HAP-1 (cell line): ENCODE measurements at regions not wholly inside any gene's neighbourhood (a gene's known extent, or its start where the extent isn't known, plus 50 kb on each side); places are given as distances from the start of the nearest gene placed in this dataset.

ENCODE experiments used
- DNase-seq, 2 experiments: peaks; one replicate each; pipeline ENCODE4 v3.0.0-alpha.2; 2016 to 2020; ENCODE audit warnings: low spot score in 2 of 2
- H3K27me3 ChIP-seq: fragments of 250-450 bp; sonication (Bioruptor Pico); 2 replicates; pipeline ENCODE4 v1.5.1; 2020; ENCODE audit warnings: low read depth, mild to moderate bottlenecking, moderate library complexity
- H3K36me3 ChIP-seq: fragments of 250-450 bp; sonication (Bioruptor Pico); replicated peaks from 2 replicates; pipeline ENCODE4 v1.5.1; 2020; ENCODE audit warnings: mild to moderate bottlenecking
- H3K4me1 ChIP-seq: fragments of 250-450 bp; sonication (Bioruptor Pico); 2 replicates; pipeline ENCODE4 v1.5.1; 2020; ENCODE audit warnings: mild to moderate bottlenecking
- H3K4me3 ChIP-seq: fragments of 250-450 bp; sonication (Bioruptor Pico); 2 replicates; pipeline ENCODE4 v1.5.1; 2020; ENCODE audit warnings: mild to moderate bottlenecking, moderate library complexity
- H3K9me3 ChIP-seq: fragments of 250-450 bp; sonication (Bioruptor Pico); 2 replicates; pipeline ENCODE4 v1.5.1; 2020; ENCODE audit warnings: mild to moderate bottlenecking, moderate library complexity
- in situ Hi-C: fragments of 300-500 bp; cut with MboI; formaldehyde crosslinking; loops from 3 replicates; pipeline ENCODE4 v1.14.3; 2020; ENCODE audit warnings: low sequenced_read_pairs, inconsistent platforms, mixed read lengths

GRCh38 chr4:120348948-120349347, 282.3 kb upstream of the MAD2L1 start:
- DNase-seq, result no peak
- no peaks in the 10 kb centered on the region for H3K9me3 ChIP-seq
- no peaks in the 10 kb centered on the region for H3K36me3 ChIP-seq
- in situ Hi-C loops, result no loop called here
- H3K4me3 ChIP-seq, result no peak overlapping the region
- H3K27me3 ChIP-seq, result no peaks in the 10 kb centered on the region
- H3K4me1 ChIP-seq, result no peaks in the 10 kb centered on the region

GRCh38 chr4:120348521-120348920, 281.9 kb upstream of the MAD2L1 start:
- no peak for DNase-seq
- no peaks in the 10 kb centered on the region for H3K36me3 ChIP-seq
- in situ Hi-C loops, result no loop called here

DNA sequence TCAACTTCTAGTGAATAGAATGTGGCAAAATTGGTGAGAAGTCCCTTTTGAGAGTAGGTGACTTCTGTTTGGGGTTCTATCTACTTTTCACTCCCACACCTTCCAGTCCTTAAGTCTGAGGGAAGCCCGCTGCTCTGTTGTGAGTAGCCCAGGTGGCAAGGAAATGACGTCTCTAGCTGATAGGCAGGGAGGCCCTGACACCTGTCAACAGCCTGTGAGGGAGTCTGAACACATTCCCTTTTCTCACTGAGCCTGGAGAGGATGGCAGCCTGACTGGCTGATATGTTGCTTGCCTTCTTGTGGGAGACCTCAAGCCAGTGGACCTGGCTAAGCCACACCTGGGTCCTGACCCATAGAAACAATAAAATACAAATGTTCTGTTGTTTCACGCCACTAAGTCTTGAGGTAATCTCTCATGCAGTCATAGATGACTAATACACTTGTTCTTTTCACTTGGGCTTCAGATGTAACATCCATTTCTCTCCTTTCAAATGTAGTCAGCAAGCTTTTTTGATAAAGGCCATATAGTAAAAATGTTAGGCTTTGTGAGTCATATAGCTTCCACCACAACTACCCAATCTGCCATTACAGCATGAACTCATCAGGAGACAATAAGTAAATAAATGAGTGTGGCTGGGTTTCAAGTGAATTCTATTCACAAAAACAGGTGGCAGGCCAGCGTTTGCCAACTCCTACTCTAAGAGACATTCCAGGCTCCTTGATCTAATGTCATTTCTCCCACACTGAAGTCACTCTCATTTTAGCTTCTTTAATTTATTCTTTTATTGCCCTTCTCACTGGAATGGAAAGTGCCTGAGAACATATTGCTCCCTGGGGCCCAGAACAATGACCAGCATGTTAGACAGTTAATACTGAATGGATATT, 265.1 kb upstream of the MAD2L1 start:
- Histone ChIP-seq H3K27me3 (no peaks in the 10 kb centered on the region), H3K4me3 (no peak overlapping the region), H3K4me1 (no peaks in the 10 kb centered on the region), H3K9me3 (no peaks in the 10 kb centered on the region), H3K36me3 (no peaks in the 10 kb centered on the region)
- in situ Hi-C loops, result no loop called here
- DNase-seq, result no peak

More at GRCh38 chr4:120348521-120348920, 281.9 kb upstream of the MAD2L1 start:
- H3K27me3 ChIP-seq, result no peaks in the 10 kb centered on the region
- H3K4me3 ChIP-seq, result no peak overlapping the region
- H3K4me1 ChIP-seq, result no peaks in the 10 kb centered on the region
- no peaks in the 10 kb centered on the region for H3K9me3 ChIP-seq

GRCh38 chr4:120329386-120329785, 262.7 kb upstream of the MAD2L1 start:
- in situ Hi-C loops, result no loop called here
- no peaks in the 10 kb centered on the region for H3K4me1 ChIP-seq

DNA sequence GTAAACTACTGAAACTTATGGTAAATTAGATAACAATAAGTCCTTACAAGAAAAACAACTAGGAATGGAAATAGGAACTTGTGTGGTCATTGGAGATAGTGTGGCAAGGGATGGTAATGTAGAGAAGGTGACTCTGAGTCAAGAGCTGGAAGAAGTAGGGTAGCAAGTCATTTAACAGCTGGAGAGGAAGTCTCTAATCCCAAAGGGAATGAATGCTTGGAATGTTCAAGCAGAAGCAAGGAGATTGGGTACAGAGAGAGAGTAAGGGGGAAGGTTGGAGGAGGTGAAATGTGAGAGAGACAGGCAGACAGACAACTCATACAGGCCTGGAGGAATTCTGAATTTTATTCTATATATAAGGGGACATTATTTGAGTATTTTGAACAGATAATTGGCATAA, 260.6 kb upstream of the MAD2L1 start:
- no peaks in the 10 kb centered on the region; the same call in 1 of the 2 replicates for H3K27me3 ChIP-seq
- H3K4me3 ChIP-seq, result no peak overlapping the region
- DNase-seq, result no peak
- in situ Hi-C loops, result no loop called here
- H3K4me1 ChIP-seq, result no peaks in the 10 kb centered on the region
- H3K36me3 ChIP-seq, result no peaks in the 10 kb centered on the region
- no peaks in the 10 kb centered on the region for H3K9me3 ChIP-seq

More at GRCh38 chr4:120329386-120329785, 262.7 kb upstream of the MAD2L1 start:
- Histone ChIP-seq H3K27me3 (no peaks in the 10 kb centered on the region; the same call in 1 of the 2 replicates), H3K36me3 (no peaks in the 10 kb centered on the region), H3K9me3 (no peaks in the 10 kb centered on the region), H3K4me3 (no peak overlapping the region)
- no peak for DNase-seq

- Histone ChIP-seq H3K36me3 (no peaks in the 10 kb centered on the region), H3K27me3 (no peaks in the 10 kb centered on the region; the same call in 1 of the 2 replicates), H3K9me3 (no peaks in the 10 kb centered on the region), H3K4me1 (peaks cover 7% of the 10 kb centered on the region; the same call in 1 of the 2 replicates), H3K4me3 (no peak overlapping the region)
- no peak for DNase-seq
- in situ Hi-C loops, result no loop called here
Measured at GRCh38 chr4:120319046-120319767, 252.6 kb upstream of the MAD2L1 start.

DNA sequence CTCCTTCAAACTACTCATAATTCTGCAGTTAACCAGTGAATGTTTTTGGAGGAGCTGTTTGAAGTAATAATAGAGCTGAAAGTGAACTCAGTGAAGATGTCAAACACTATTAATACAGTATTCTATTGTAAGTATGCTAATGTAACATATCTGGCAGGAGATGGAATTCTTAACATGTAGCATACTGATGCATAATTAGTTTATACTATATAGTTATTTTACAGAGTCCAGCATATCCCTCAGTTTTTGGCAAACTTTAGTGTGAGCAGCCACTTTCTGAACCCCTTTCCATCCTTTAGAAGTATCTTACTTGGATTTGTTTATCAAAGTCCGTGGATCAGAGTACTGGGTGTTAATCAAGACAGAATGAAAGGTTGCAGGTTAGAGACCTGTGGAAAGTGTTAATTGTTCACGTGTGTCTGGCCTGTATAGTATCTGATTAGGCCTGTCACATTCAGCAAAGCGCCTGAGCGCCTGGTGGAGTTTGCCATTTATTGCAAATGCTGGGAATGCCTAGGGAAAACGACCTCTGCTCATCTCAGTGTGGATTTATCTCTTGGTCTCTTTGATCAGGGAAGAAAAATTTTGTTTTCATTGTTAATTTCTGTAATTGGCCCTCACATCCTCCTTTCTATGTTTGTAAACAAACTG, 251.7 kb upstream of the MAD2L1 start:
- Histone ChIP-seq H3K4me1 (peaks cover 7% of the 10 kb centered on the region; the same call in 1 of the 2 replicates), H3K36me3 (no peaks in the 10 kb centered on the region), H3K27me3 (no peaks in the 10 kb centered on the region; the same call in 1 of the 2 replicates), H3K4me3 (no peak overlapping the region), H3K9me3 (no peaks in the 10 kb centered on the region)
- DNase-seq, result no peak
- in situ Hi-C loops, result no loop called here

DNA sequence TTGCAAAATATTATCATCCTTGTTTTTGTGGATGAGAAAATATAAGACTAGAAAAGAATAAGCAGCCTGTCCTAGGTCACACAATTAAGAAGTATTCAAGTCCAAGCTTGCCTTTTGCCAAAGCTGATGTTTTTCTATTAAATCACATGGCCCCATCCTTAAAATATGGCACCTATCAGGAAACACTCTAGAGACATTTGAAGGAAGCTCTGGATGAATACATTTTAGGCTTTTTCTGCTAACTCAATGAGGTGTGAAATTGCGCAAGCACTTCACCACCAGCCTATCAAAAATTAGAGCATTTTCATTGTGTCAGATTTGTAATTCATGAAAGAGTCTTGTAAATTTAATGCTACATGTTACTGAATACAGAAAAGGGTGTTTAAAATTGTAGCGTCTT, 251.1 kb upstream of the MAD2L1 start:
- H3K4me3 ChIP-seq, result no peak overlapping the region
- no peaks in the 10 kb centered on the region; the same call in 1 of the 2 replicates for H3K27me3 ChIP-seq
- H3K4me1 ChIP-seq, result peaks cover 7% of the 10 kb centered on the region; the same call in 1 of the 2 replicates
- H3K9me3 ChIP-seq, result no peaks in the 10 kb centered on the region
- no peaks in the 10 kb centered on the region for H3K36me3 ChIP-seq
- in situ Hi-C loops, result no loop called here
- no peak for DNase-seq

DNA sequence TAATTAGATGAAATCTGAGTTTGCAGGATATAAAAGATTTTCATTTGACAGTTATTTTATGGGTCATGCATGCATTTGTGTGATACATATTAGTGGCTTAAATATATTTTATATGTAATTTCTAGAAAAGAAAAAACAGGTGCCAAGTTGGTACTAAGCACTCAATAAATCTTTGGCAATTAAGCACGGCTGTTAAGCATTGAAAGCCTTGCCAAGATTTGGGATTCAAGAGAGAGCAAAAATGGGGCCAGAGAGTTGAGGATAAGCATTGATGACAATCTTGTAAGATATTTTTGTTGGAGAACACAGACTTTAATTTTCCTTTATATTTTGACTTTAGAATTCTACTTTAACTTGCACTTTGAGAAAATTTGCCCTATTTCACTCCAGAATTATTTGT, 249.8 kb upstream of the MAD2L1 start:
- no peak for DNase-seq
- Histone ChIP-seq H3K27me3 (no peaks in the 10 kb centered on the region; the same call in 1 of the 2 replicates), H3K4me1 (peaks cover 4% of the 10 kb centered on the region; the same call in 1 of the 2 replicates), H3K9me3 (no peaks in the 10 kb centered on the region), H3K36me3 (no peaks in the 10 kb centered on the region), H3K4me3 (no peak overlapping the region)
- in situ Hi-C loops, result no loop called here

DNA sequence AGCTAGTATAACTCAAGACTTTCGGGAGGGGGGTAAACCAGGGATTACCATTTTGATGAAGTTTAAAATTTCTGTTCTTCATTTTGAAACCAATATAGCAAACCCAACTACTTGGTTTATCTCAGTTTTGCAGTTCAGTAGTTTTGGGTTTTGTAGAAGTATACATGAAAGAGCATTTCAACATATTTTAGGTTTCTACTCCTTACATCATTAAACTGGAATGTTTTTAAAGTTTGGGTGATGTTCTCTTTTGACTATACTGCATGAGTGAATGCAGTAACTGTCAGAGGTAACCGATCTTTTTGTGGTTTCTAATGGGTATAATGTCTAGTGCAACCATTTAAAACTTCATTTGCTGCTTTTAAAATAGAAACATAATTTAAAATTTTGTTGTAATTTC, 248.3 kb upstream of the MAD2L1 start:
- H3K4me1 ChIP-seq, result no peaks in the 10 kb centered on the region
- H3K27me3 ChIP-seq, result no peaks in the 10 kb centered on the region; the same call in 1 of the 2 replicates
- no peak for DNase-seq
- H3K9me3 ChIP-seq, result no peaks in the 10 kb centered on the region
- H3K4me3 ChIP-seq, result no peak overlapping the region
- no peaks in the 10 kb centered on the region for H3K36me3 ChIP-seq
- in situ Hi-C loops, result no loop called here

GRCh38 chr4:120304801-120305200, 238.2 kb upstream of the MAD2L1 start:
- Histone ChIP-seq H3K4me3 (no peak overlapping the region), H3K9me3 (no peaks in the 10 kb centered on the region), H3K4me1 (peaks cover 14% of the 10 kb centered on the region), H3K36me3 (no peaks in the 10 kb centered on the region), H3K27me3 (peaks cover 3% of the 10 kb centered on the region; the same call in 1 of the 2 replicates)
- in situ Hi-C loops, result no loop called here
- DNase-seq, result no peak

DNA sequence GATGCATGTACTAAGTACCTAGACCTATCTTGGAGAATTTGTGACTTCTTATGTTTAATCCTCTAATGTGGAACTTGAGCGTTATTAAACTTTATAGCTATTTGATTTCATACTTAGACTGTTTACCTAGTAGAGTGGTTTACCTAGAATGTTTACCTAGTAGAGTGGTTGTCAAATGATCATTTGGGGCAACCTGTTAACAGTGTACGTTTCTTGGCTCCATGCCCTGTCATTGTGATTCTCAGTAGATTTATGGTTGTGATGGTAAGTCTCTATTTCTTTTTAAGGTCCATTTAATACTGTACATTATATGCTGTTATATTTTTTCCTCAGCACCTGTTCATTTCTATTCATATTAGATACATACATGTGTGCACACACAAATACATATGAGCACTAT, 233.0 kb upstream of the MAD2L1 start:
- DNase-seq, result no peak
- Histone ChIP-seq H3K36me3 (no peaks in the 10 kb centered on the region), H3K9me3 (0 out of 2 replicates have a peak, but pooled peaks cover 2% of the 10 kb centered on the region), H3K4me1 (peaks cover 14% of the 10 kb centered on the region), H3K4me3 (no peak overlapping the region), H3K27me3 (peaks cover 3% of the 10 kb centered on the region; the same call in 1 of the 2 replicates)
- in situ Hi-C loops, result no loop called here

DNA sequence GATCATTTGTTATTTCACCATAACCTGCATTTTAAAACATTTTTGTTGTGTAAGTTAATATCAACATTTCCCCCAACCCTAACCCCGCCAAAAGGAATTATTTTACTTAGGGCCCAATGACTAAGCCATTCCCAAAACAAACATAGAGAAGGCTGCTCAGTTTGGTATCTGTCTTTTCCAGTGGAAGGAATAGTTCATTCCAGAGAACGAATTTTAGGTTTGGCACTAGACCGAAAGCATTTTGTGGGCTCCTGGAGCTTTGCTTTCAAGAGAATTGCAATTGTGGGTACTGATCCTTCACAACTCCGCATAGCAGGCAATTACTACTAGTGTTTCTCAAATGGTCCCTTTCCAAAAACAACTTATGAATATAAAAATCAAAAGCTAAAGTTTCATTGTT, 226.7 kb upstream of the MAD2L1 start:
- no peaks in the 10 kb centered on the region for H3K36me3 ChIP-seq
- H3K27me3 ChIP-seq, result no peaks in the 10 kb centered on the region
- H3K4me1 ChIP-seq, result no peaks in the 10 kb centered on the region
- H3K9me3 ChIP-seq, result no peaks in the 10 kb centered on the region
- no peak overlapping the region for H3K4me3 ChIP-seq
- DNase-seq, result no peak
- in situ Hi-C loops, result no loop called here
